CD4-positive, alpha-beta T cell (primary cell): ENCODE measurements at regions not wholly inside any gene's neighbourhood (a gene's known extent, or its start where the extent isn't known, plus 50 kb on each side); places are given as distances from the start of the nearest gene placed in this dataset.

Source experiments
- ATAC-seq: fragments of 200-7000 bp; cut with Tn5 transposase; one replicate; pipeline ENCODE4 v1.10.0; 2022; ENCODE audit warnings: mild to moderate bottlenecking; ENCODE audit not compliant: poor library complexity
- CTCF ChIA-PET: fragments of 350-600 bp; sonication (Branson Sonifier 250); formaldehyde crosslinking; loops from one replicate; lab custom pipeline; 2021; ENCODE audit warnings: antibody characterized with exemption, inconsistent platforms; lab: Charles Lee
- POLR2A ChIA-PET: fragments of 350-600 bp; sonication (Branson Sonifier 250); formaldehyde crosslinking; loops from one replicate; lab custom pipeline; 2021; ENCODE audit warnings: antibody characterized with exemption, inconsistent platforms; lab: Charles Lee
- DNase-seq, 14 experiments: peaks; one replicate each; pipeline ENCODE4 v3.0.0-alpha.2; 2013 to 2020; ENCODE audit warnings: mixed read lengths in 2 of 14
- H3K27ac ChIP-seq, 2 donors: one replicate each; pipeline versions ENCODE4 v1.5.1 to v1.7.0; 2013; ENCODE audit warnings: low read length in 2 of 2, low read depth in 1 of 2, mild to moderate bottlenecking in 1 of 2
- H3K27me3 ChIP-seq, 2 experiments: 1 replicate in 1 of 2; 2 replicates in 1 of 2; pipeline versions ENCODE4 v1.6.1 to v1.7.0; 2013; ENCODE audit warnings: low read length in 2 of 2, control low read depth in 1 of 2, mild to moderate bottlenecking in 1 of 2, moderate library complexity in 1 of 2; ENCODE audit not compliant: insufficient read depth in 2 of 2, control insufficient read depth in 1 of 2
- H3K36me3 ChIP-seq: one replicate; pipeline ENCODE4 v1.6.1; 2013; ENCODE audit warnings: low read length, control low read depth; ENCODE audit not compliant: insufficient read depth
- H3K4me1 ChIP-seq: one replicate; pipeline ENCODE4 v1.6.1; 2013; ENCODE audit warnings: low read length, control low read depth; ENCODE audit not compliant: insufficient read depth
- H3K4me3 ChIP-seq: one replicate; pipeline ENCODE4 v1.5.1; 2013; ENCODE audit warnings: mild to moderate bottlenecking, low read length, moderate library complexity
- H3K9me3 ChIP-seq, 2 experiments: 1 replicate in 1 of 2; 2 replicates in 1 of 2; pipeline versions ENCODE4 v1.6.1 to v1.7.0; 2013; ENCODE audit warnings: low read length in 2 of 2, mild to moderate bottlenecking in 2 of 2, control low read depth in 1 of 2, moderate library complexity in 1 of 2; ENCODE audit not compliant: control insufficient read depth in 1 of 2, insufficient read depth in 1 of 2
- H3K27ac Mint-ChIP-seq: one replicate; pipeline ENCODE4 v1.8.0; 2020; ENCODE audit warnings: mixed read lengths
- H3K27me3 Mint-ChIP-seq: one replicate; pipeline ENCODE4 v1.8.0; 2021; ENCODE audit warnings: mixed read lengths
- H3K36me3 Mint-ChIP-seq: one replicate; pipeline ENCODE4 v1.8.0; 2021; ENCODE audit warnings: low read depth, mixed read lengths
- H3K4me1 Mint-ChIP-seq: one replicate; pipeline ENCODE4 v1.8.0; 2021; ENCODE audit warnings: low read depth, mixed read lengths
- H3K4me3 Mint-ChIP-seq: one replicate; pipeline ENCODE4 v1.8.0; 2020; ENCODE audit warnings: mild to moderate bottlenecking, mixed read lengths
- H3K9me3 Mint-ChIP-seq: one replicate; pipeline ENCODE4 v1.8.0; 2020; ENCODE audit warnings: mixed read lengths
- intact Hi-C, 2 experiments: fragments of 100-400 bp; cut with DNase I in 1 of 2; cut with micrococcal nuclease in 1 of 2; formaldehyde crosslinking; loops; one replicate each; pipeline versions ENCODE4 v1.15.1 to v1.9.0; 2023 to 2025; cut with DNase I, micrococcal nuclease
- TF ChIP-seq, protein P1 (sequence below): fragments of 200-600 bp; IDR thresholded peaks from one replicate; pipeline ENCODE4 v1.8.0; 2022; ENCODE audit warnings: antibody characterized with exemption, mild to moderate bottlenecking

DNA sequence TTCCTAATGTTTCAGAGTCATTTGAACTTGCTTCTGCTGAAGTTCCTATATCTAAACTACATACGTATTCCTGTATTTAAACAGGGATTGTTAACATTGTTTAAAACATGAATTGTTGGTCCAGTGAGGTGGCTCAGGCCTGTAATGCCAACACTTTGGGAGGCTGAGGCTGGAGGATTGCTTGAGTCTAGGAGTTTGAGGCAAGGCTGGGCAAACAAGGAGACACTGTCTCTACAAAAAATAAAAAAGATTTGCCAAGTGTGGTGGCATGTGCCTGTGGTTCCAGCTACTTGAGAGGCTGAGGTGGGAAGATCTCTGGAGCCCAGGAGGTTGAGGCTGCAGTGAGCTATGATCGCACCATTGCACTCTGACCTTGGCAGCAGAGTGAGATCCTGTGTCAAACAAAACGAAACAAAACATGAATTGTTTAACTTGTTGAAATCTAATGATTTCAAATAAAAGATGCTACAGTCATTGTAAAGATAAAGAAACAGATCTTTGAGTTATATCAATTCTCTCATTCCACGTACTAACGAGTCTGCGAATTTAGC, 809.4 kb downstream of the TYW1 start:
- H3K4me3 Mint-ChIP-seq, result no peak overlapping the region
- H3K4me1 ChIP-seq, result no peaks in the 10 kb centered on the region
- DNase-seq (no peak), ATAC-seq (no peak)
- H3K36me3 ChIP-seq, result no peaks in the 10 kb centered on the region
- H3K4me1 Mint-ChIP-seq, result no peaks in the 10 kb centered on the region
- peaks cover 0 to 40% of the 10 kb centered on the region in 2 experiments for H3K9me3 ChIP-seq
- peaks cover 16% of the 10 kb centered on the region for H3K9me3 Mint-ChIP-seq
- TF ChIP-seq, protein P1, sequence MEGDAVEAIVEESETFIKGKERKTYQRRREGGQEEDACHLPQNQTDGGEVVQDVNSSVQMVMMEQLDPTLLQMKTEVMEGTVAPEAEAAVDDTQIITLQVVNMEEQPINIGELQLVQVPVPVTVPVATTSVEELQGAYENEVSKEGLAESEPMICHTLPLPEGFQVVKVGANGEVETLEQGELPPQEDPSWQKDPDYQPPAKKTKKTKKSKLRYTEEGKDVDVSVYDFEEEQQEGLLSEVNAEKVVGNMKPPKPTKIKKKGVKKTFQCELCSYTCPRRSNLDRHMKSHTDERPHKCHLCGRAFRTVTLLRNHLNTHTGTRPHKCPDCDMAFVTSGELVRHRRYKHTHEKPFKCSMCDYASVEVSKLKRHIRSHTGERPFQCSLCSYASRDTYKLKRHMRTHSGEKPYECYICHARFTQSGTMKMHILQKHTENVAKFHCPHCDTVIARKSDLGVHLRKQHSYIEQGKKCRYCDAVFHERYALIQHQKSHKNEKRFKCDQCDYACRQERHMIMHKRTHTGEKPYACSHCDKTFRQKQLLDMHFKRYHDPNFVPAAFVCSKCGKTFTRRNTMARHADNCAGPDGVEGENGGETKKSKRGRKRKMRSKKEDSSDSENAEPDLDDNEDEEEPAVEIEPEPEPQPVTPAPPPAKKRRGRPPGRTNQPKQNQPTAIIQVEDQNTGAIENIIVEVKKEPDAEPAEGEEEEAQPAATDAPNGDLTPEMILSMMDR, result no peak
- H3K27me3 Mint-ChIP-seq, result no peaks in the 10 kb centered on the region
- POLR2A ChIA-PET, result no interaction called here
- no peaks in the 10 kb centered on the region for H3K36me3 Mint-ChIP-seq
- no peak overlapping the region for H3K4me3 ChIP-seq
- CTCF ChIA-PET, result no interaction called here
- intact Hi-C loops, result no loop called here
- H3K27ac ChIP-seq, result no peak overlapping the region
- H3K27me3 ChIP-seq, result no peaks in the 10 kb centered on the region
- H3K27ac Mint-ChIP-seq, result no peak overlapping the region

DNA sequence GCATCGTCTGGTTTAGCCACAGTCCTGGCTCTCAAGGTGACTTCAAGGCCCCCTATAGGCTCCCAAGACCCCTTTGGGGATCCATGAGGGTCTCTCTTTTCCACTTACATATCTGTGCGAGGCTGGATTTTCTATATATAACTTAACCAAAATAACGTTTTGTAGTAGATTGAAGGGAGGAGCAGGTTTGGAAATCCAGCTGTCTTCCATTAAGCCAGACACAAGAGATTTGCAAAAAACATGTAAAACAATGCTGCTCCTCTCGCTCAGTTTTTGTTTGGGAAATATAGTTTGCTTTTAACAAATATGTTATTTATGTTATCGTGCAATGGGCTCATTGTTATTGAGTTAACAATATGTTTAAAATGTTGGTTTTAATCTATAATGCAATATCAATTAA, 811.2 kb downstream of the TYW1 start:
- no peak overlapping the region for H3K27ac ChIP-seq
- no peaks in the 10 kb centered on the region for H3K4me1 ChIP-seq
- no peak overlapping the region for H3K27ac Mint-ChIP-seq
- TF ChIP-seq, protein P1, result no peak
- peaks cover 0 to 48% of the 10 kb centered on the region in 2 experiments for H3K9me3 ChIP-seq
- no peak for ATAC-seq
- no peaks in the 10 kb centered on the region for H3K27me3 ChIP-seq
- peaks cover 19% of the 10 kb centered on the region for H3K9me3 Mint-ChIP-seq
- H3K36me3 Mint-ChIP-seq, result no peaks in the 10 kb centered on the region
- intact Hi-C loops, result no loop called here
- ChIA-PET POLR2A (no interaction called here), CTCF (no interaction called here)
- no peaks in the 10 kb centered on the region for H3K4me1 Mint-ChIP-seq
- no peaks in the 10 kb centered on the region for H3K27me3 Mint-ChIP-seq
- H3K4me3 ChIP-seq, result no peak overlapping the region
- DNase-seq, result no peak
- no peak overlapping the region for H3K4me3 Mint-ChIP-seq
- H3K36me3 ChIP-seq, result no peaks in the 10 kb centered on the region

DNA sequence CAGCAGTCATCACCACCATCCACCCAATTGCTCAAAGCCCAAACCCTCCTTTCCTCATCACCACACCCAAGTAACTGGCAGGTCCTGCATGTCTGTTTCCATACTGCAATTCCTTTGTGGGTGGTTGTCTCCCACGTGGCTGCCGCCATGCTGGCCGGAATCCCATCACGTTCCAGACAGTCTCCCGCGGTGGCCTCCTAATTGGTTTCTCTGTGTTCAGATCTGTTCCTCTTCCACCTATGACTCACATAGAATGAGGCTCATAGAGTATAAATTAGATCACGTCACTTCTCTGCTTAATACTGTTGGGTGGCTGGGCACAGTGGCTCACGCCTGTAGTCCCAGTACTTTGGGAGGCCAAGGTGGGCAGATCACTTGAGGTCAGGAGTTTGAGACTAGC, 813.0 kb downstream of the TYW1 start:
- H3K4me1 ChIP-seq, result no peaks in the 10 kb centered on the region
- H3K27me3 ChIP-seq, result no peaks in the 10 kb centered on the region
- ATAC-seq (no peak), DNase-seq (no peak)
- TF ChIP-seq, protein P1, result no peak
- Mint-ChIP-seq H3K27ac (no peak overlapping the region), H3K36me3 (no peaks in the 10 kb centered on the region), H3K27me3 (no peaks in the 10 kb centered on the region), H3K4me1 (no peaks in the 10 kb centered on the region), H3K9me3 (peaks cover 17% of the 10 kb centered on the region), H3K4me3 (no peak overlapping the region)
- no peak overlapping the region for H3K4me3 ChIP-seq
- H3K27ac ChIP-seq, result no peak overlapping the region
- peaks cover 0 to 39% of the 10 kb centered on the region in 2 experiments for H3K9me3 ChIP-seq
- no peaks in the 10 kb centered on the region for H3K36me3 ChIP-seq
- CTCF ChIA-PET, result no interaction called here
- intact Hi-C loops, result no loop called here
- POLR2A ChIA-PET, result no interaction called here
